ENCODE measurements at regions not wholly inside any gene's neighbourhood (a gene's known extent, or its start where the extent isn't known, plus 50 kb on each side); places are given as distances from the start of the nearest gene placed in this dataset.

- Histone ChIP-seq H3K79me1 (ENCODE audit: low read depth, low read length) (no peaks in the 10 kb centered on the region), H4K91ac (replicated peaks; ENCODE audit: insufficient read length, low read length) (no peak overlapping the region), H3K23ac (ENCODE audit: insufficient read length) (no peak overlapping the region), H2BK20ac (ENCODE audit: low read length) (no peak overlapping the region), H4K5ac (ENCODE audit: insufficient read length, low read depth, low read length) (no peak overlapping the region), H3K23me2 (ENCODE audit: low read depth, low read length) (no peaks in the 10 kb centered on the region), H3K4me3 (ENCODE audit: extremely low read depth in 1 of 4, insufficient read depth in 2 of 4, low read depth in 3 of 4, low read length in 4 of 4) (no peak overlapping the region), H2BK12ac (ENCODE audit: low read depth, low read length) (no peak overlapping the region), H4K20me1 (replicated peaks in 1 of 2; ENCODE audit: control insufficient read depth in 1 of 2, insufficient read depth in 2 of 2, low read length in 2 of 2) (no peaks in the 10 kb centered on the region), H3K36me3 (ENCODE audit: control insufficient read depth in 2 of 4, insufficient read depth in 4 of 4, low read length in 3 of 4) (no peaks in the 10 kb centered on the region), H4K8ac (ENCODE audit: extremely low read depth, insufficient read depth, low read length) (no peak overlapping the region), H3K18ac (ENCODE audit: extremely low read depth, low read length) (no peak overlapping the region), H2BK15ac (ENCODE audit: low read length) (no peak overlapping the region), H3K9me3 (ENCODE audit: insufficient read depth in 2 of 2, low read depth in 1 of 2, low read length in 1 of 2) (no peaks in the 10 kb centered on the region), H2BK5ac (ENCODE audit: low read depth, low read length) (no peak overlapping the region), H3K79me2 (ENCODE audit: control insufficient read depth in 1 of 2, insufficient read depth in 2 of 2, low read length in 2 of 2) (no peaks in the 10 kb centered on the region), H3K4me2 (ENCODE audit: insufficient read depth in 1 of 2, low read depth in 2 of 2, low read length in 2 of 2) (no peak overlapping the region), H2AK5ac (ENCODE audit: low read depth, low read length) (no peak overlapping the region), H2BK120ac (replicated peaks; ENCODE audit: low read depth, low read length) (no peak overlapping the region), H3K27me3 (replicated peaks in 1 of 4; ENCODE audit: control insufficient read depth in 3 of 4, extremely low read depth in 1 of 4, insufficient read depth in 3 of 4, low read length in 3 of 4) (no peaks in the 10 kb centered on the region; a peak in 1 of 7 replicates), H2AFZ (ENCODE audit: low read length) (no peak overlapping the region), H3K56ac (replicated peaks; ENCODE audit: insufficient read length, low read depth, low read length) (no peak overlapping the region), H3K9ac (replicated peaks in 1 of 4; ENCODE audit: extremely low read depth in 1 of 4, low read depth in 3 of 4, low read length in 3 of 4) (no peak overlapping the region), H3K4ac (replicated peaks; ENCODE audit: insufficient read length, low read depth, low read length) (no peak overlapping the region), H3K14ac (ENCODE audit: insufficient read length) (no peak overlapping the region), H3K4me1 (replicated peaks in 1 of 4; ENCODE audit: control insufficient read depth in 3 of 4, insufficient read depth in 4 of 4, low read length in 3 of 4) (no peaks in the 10 kb centered on the region), H3K27ac (ENCODE audit: low read depth, low read length) (no peak overlapping the region)
- WGBS, 2 experiments (ENCODE audit: extremely low coverage in 1 of 2, insufficient coverage in 1 of 2, insufficient read length in 1 of 2, insufficient replicate concordance in 2 of 2, low coverage in 1 of 2, low lambda C conversion rate in 2 of 2, missing lambda C conversion rate in 1 of 2), result 88% methylated on average over 20 of the region's 20 CpGs; no CpG with 5 or more reads in 1 of the 2 experiments
- FAIRE-seq (no peak), DNase-seq (ENCODE audit: low read depth in 1 of 2, low spot score in 2 of 2) (no peak)
- TF ChIP-seq CTCF (IDR thresholded peaks at IDR 0.05; ENCODE audit: control extremely low read depth in 1 of 3, insufficient read depth in 1 of 3, low read depth in 1 of 3, low read length in 3 of 3) (no peak), RBBP5 (IDR thresholded peaks at IDR 0.05; ENCODE audit: borderline replicate concordance, low read depth, low read length) (no peak), ATF3 (IDR thresholded peaks at IDR 0.05; ENCODE audit: insufficient read depth, low read depth, low read length) (no peak), JUND (IDR thresholded peaks at IDR 0.05; ENCODE audit: low read length) (no peak)
- CTCF ChIA-PET (ENCODE audit: partially characterized antibody), result interaction anchor here (0.8 to 0.9 kb wide), 2 partner anchors 32 to 78 kb away, joined by 3 read pairs; no protein-coding TSS in a partner anchor
- POLR2A ChIA-PET (ENCODE audit: partially characterized antibody), result no interaction called here
These were observed 368.4 kb downstream of the IRX2 start for GRCh38 chr5:2382776-2383697.

Measured in H1 (cell line).